ACC112 (cell line): ENCODE measurements at regions not wholly inside any gene's neighbourhood (a gene's known extent, or its start where the extent isn't known, plus 50 kb on each side); places are given as distances from the start of the nearest gene placed in this dataset.
"Not testable (repeated sequence)": the region's sequence is repeated elsewhere in the genome, so short reads cannot be mapped to it uniquely, and the experiment has no call there.

ENCODE experiments used
- H2AFZ ChIP-seq: fragments of 200-600 bp; sonication (generic); one replicate; pipeline ENCODE4 v1.6.0; 2017; ENCODE audit warnings: antibody characterized with exemption, low read length; ENCODE audit not compliant: unreplicated experiment
- H3K27ac ChIP-seq: fragments of 200-600 bp; sonication (generic); 2 replicates; pipeline ENCODE4 v1.5.1; 2014; ENCODE audit warnings: low read depth, mild to moderate bottlenecking, antibody characterized with exemption, low read length, moderate library complexity
- H3K27me3 ChIP-seq: fragments of 200-600 bp; sonication (generic); 2 replicates; pipeline ENCODE4 v1.6.1; 2014; ENCODE audit warnings: mild to moderate bottlenecking, antibody characterized with exemption, low read length, moderate library complexity, mixed read lengths; ENCODE audit not compliant: insufficient read depth
- H3K36me3 ChIP-seq: fragments of 200-600 bp; sonication (generic); 2 replicates; pipeline ENCODE4 v1.6.1; 2016; ENCODE audit warnings: mild to moderate bottlenecking, antibody characterized with exemption, low read length, moderate library complexity, mixed read lengths; ENCODE audit not compliant: insufficient read depth
- H3K4me1 ChIP-seq: fragments of 200-600 bp; sonication (generic); one replicate; pipeline ENCODE4 v1.6.1; 2016; ENCODE audit warnings: low read length, mixed read lengths; ENCODE audit not compliant: insufficient read depth, unreplicated experiment, control insufficient read depth
- H3K4me3 ChIP-seq: fragments of 200-600 bp; sonication (generic); 2 replicates; pipeline ENCODE4 v1.5.1; 2014; ENCODE audit warnings: mild to moderate bottlenecking, low read depth, low read length
- H3K79me2 ChIP-seq: fragments of 200-600 bp; sonication (generic); one replicate; pipeline ENCODE4 v1.6.0; 2016; ENCODE audit warnings: low read length; ENCODE audit not compliant: control insufficient read depth, unreplicated experiment, insufficient read depth

DNA sequence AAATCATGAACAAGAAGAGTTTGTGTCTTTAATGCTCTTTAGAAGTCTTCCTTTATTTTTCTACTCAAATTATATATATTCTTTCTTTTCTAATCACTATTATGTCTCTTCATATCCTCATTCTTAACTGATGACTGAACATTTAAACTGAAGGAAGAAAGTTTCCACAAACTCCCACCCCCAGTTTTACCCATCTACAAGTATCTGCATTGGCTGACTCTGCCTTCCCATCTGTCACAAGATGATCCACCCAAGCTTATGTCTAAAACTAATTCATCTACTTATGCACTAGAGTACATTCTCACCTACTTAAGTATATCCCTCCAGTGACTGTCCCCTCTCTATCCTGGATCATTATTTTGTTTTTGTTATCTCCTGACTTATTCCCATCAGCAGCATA lies 344.5 kb downstream of the PRR16 start:
- Histone ChIP-seq H3K79me2 (no peaks in the 10 kb centered on the region), H3K27ac (no peak overlapping the region), H3K4me3 (no peak overlapping the region), H3K27me3 (no peaks in the 10 kb centered on the region), H2AFZ (no peak overlapping the region), H3K4me1 (peaks cover 14% of the 10 kb centered on the region), H3K36me3 (0 out of 2 replicates have a peak, but pooled peaks cover 4% of the 10 kb centered on the region)

DNA sequence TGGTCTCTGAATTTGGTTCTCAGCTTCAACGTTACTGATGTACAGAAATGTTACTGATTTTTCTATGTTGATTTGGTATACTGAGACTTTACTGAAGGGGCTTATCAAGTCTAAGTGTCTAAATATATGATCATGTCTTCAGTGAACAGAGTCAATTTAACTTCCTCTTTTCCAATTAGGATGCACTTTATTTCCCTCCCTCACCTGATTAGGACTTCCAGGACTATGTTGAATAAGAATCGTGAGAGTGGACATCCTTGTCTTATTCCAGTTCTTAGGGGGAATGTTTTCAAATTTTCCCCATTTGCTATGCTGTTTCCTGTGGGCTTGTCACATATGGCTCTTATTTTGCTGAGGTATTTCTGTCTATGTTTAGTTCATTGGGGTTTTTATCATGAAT lies 349.5 kb downstream of the PRR16 start:
- no peak overlapping the region for H2AFZ ChIP-seq
- peaks cover 2% of the 10 kb centered on the region for H3K4me1 ChIP-seq
- no peaks in the 10 kb centered on the region for H3K27me3 ChIP-seq
- H3K4me3 ChIP-seq: no peak overlapping the region
- 0 out of 2 replicates have a peak, but pooled peaks cover 4% of the 10 kb centered on the region for H3K36me3 ChIP-seq
- no peaks in the 10 kb centered on the region for H3K79me2 ChIP-seq
- no peak overlapping the region for H3K27ac ChIP-seq

DNA sequence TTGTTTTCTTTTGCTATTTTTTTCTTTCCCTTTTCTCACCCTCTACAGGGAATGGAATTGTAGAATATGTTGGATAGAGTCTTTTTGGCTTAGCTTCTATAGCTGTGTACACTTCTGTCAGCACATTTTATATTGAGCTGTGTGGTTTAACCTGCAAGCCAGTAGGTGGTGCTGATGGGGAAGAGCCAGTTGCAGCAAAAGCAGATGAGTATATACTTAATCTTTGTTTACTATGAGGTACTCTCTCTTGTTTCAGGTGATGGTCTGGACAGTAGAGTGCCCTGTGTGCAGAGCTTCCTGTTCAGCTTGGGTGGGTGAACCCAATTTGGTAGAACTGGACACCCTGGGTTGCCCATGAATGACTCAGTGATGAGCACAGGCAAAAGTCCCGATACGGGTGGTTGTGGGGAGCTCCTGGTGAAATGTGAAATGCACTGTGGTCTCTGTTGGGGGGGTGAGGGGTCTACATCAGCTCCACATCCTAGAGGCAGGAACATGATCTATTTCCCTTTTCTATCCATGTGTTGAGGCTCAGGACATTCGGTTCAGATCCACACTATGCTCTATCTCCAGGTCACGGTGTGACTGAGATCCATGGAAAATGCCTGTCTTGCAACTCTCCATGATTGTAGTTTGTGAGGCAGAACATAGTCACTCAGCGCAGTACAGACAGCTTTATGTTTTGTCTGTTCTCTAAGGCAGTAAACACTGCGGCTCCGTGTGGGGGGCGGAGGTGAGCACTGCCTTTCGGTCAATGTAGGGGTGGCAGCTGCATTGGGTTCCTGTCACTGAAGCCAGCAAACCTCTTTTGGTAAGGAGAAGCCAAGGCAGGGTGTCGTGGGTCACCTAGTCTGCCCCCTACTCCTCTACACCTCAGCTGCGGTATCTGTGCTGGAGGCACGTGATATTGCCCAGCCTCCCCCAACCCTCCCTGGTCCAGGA lies 353.2 kb downstream of the PRR16 start:
- Histone ChIP-seq H3K27ac (no peak overlapping the region), H2AFZ (no peak overlapping the region), H3K27me3 (no peaks in the 10 kb centered on the region), H3K36me3 (0 out of 2 replicates have a peak, but pooled peaks cover 4% of the 10 kb centered on the region), H3K79me2 (no peaks in the 10 kb centered on the region), H3K4me3 (no peak overlapping the region), H3K4me1 (no peaks in the 10 kb centered on the region)

DNA sequence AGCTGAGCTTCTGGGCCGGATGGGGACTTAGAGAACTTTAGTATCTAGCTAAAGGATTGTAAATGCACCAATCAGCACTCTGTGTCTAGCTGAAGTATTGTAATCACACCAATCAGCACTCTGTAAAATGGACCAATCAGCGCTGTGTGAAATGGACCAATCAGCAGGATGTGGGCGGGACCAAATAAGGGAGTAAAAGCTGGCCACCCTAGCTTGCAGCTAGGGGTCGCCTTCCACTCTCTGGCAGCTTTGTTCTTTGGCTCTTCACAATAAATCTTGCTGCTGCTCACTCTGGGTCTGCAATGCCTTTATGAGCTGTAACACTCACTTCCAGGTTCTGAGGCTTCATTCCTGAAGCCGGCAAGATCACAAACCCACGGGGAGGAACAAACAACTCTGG lies 354.0 kb downstream of the PRR16 start:
- Histone ChIP-seq H3K27ac (no peak overlapping the region), H3K79me2 (no peaks in the 10 kb centered on the region)

DNA sequence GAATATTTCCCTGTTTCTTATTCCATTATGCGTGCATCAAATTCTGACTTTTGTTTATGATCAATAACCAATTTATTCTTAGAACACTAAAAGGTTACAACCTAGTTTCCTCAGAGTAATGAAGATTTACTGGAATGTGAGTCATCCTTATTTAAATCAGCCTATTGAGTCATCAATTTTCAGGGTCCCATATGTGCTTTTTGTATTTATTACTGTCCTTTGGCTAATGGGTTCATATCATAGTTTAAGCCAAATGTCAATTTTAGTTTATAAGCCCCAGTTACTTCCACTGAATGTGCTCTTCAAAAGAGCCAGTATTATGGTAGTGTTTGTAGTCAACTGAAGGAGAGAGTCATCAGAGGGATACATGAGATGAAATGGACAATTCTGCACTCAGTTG lies 359.2 kb downstream of the PRR16 start:
- Histone ChIP-seq H3K27me3 (no peaks in the 10 kb centered on the region), H3K79me2 (no peaks in the 10 kb centered on the region), H2AFZ (no peak overlapping the region), H3K36me3 (no peaks in the 10 kb centered on the region), H3K4me1 (peaks cover 7% of the 10 kb centered on the region), H3K4me3 (no peak overlapping the region), H3K27ac (no peak overlapping the region)

More for the DNA sequence above, 354.0 kb downstream of the PRR16 start:
- Histone ChIP-seq H3K27me3 (no peaks in the 10 kb centered on the region), H3K36me3 (no peaks in the 10 kb centered on the region), H3K4me1 (peaks cover 3% of the 10 kb centered on the region), H3K4me3 (no peak overlapping the region), H2AFZ (no peak overlapping the region)

DNA sequence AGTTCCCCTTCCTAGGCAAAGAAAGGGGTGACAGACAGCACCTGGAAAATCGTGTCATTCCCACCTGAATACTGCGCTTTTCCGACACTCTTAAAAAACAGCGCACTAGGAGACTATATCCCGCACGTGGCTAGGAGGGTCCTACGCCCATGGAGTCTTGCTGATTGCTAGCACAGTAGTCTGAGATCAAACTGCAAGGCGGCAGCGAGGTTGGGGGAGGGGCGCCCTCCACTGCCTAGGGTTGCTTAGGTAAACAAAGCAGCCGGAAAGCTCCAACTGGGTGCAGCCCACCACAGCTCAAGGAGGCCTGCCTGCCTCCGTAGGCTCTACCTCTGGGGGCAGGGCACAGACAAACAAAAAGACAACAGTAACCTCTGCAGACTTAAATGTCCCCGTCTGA lies 367.5 kb downstream of the PRR16 start:
- H3K27me3 ChIP-seq, H3K4me1 ChIP-seq, H3K4me3 ChIP-seq, H3K79me2 ChIP-seq, H2AFZ ChIP-seq, H3K27ac ChIP-seq, H3K36me3 ChIP-seq: not testable (repeated sequence)

DNA sequence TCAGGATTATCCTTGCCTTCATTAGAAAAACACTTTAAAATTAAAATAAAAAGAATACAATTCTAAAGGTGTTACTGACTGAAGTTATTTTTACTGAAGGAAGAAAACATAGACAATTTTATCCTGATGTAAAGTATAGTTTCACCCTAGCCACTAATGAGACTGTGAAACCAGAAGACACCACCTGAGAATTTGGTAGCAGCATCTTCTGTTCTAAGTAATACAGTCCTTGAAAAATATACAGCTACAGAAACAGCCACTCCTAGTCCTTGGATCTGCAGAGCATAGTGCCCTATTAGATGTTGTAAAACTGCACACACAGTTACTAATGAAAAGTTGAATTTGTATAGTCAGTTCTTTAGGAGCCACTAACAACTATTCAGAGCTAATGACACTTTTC lies 377.7 kb downstream of the PRR16 start:
- H2AFZ ChIP-seq: no peak overlapping the region
- no peaks in the 10 kb centered on the region for H3K27me3 ChIP-seq
- no peak overlapping the region for H3K27ac ChIP-seq
- H3K4me1 ChIP-seq: no peaks in the 10 kb centered on the region
- H3K79me2 ChIP-seq: no peaks in the 10 kb centered on the region
- H3K36me3 ChIP-seq: no peaks in the 10 kb centered on the region
- no peak overlapping the region for H3K4me3 ChIP-seq

DNA sequence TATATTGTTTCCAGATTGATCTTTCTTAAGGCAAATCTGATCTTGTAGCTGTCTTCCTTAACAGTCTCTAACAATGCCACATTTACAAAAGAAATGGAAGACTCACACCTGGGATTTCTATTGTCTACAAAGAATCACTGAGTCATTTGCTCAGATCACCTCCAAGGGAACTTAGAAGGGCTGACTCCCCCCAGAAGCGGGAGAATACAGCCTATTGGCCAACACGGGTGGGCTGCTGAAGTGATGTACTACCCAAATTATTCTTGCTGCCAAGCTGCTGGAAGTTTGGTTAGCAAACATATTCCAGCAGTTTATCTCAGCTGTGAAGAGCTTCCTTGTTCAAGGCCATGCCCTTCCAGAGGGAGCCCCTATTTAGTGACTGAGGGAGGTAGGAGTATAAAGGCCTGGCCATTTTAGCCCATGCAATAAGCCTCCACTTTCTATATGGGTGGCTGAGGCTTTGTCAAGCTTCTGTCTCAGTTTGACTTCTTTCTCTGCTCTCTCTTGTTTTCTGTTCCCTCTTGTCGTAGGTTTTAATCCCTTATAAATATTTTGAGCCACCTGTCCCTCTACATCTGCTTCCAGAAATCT lies 379.4 kb downstream of the PRR16 start:
- Histone ChIP-seq H2AFZ (no peak overlapping the region), H3K27ac (no peak overlapping the region), H3K4me3 (no peak overlapping the region), H3K27me3 (no peaks in the 10 kb centered on the region), H3K36me3 (no peaks in the 10 kb centered on the region), H3K79me2 (no peaks in the 10 kb centered on the region), H3K4me1 (no peaks in the 10 kb centered on the region)

DNA sequence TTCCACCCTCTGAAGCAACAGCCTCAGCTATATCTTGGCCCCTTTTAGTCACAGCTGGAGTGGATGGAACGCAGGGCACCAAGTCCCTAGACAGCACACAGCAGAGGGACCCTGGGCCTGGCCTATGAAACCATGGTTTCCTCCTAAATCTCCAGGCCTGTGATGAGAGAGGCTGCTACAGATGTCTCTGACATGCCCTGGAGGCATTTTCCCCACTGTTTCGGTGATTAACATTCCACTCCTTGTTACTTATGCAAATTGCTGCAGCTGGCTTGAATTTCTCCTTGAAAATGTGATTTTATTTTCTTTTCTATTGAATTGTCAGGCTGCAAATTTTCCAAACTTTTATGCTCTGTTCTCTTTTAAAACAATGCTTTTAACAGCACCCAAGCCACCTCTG lies 384.8 kb downstream of the PRR16 start:
- H3K4me1 ChIP-seq: no peaks in the 10 kb centered on the region
- no peaks in the 10 kb centered on the region for H3K27me3 ChIP-seq
- H2AFZ ChIP-seq: no peak overlapping the region
- H3K36me3 ChIP-seq: no peaks in the 10 kb centered on the region
- H3K79me2 ChIP-seq: no peaks in the 10 kb centered on the region
- H3K4me3 ChIP-seq: no peak overlapping the region
- H3K27ac ChIP-seq: no peak overlapping the region

DNA sequence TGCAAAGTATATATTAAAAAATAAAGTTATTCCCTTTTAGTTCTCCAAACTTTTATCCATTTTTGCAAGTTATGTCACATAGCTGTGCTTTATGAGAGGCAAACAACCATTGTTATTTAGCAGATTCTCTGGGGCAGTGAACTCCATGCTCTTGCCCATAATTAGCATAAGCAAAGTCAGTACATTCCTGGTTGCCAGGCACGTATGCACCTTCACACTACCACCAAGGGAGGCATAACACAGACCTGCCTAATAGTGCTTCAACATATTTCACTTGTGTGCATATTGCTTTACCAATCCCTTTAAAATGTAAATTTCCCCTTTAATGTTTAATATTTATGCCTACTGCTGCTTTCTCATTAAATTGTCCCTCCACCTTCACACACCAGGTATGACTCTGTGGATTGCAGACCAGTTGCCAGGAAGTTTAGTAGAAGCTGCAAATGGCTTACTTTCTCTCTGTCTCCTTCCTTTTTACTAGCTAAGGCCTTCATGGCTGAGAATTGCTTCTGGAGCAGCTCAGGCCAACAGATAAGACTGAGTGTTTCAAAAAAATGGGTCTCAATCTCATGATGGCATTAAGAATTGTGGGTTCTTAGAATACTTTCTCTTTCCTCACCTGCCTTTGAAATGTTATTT lies 388.2 kb downstream of the PRR16 start:
- Histone ChIP-seq H3K4me3 (no peak overlapping the region), H2AFZ (no peak overlapping the region), H3K79me2 (no peaks in the 10 kb centered on the region), H3K27ac (no peak overlapping the region), H3K36me3 (no peaks in the 10 kb centered on the region), H3K27me3 (no peaks in the 10 kb centered on the region), H3K4me1 (no peaks in the 10 kb centered on the region)
